ENCODE measurements at regions not wholly inside any gene's neighbourhood (a gene's known extent, or its start where the extent isn't known, plus 50 kb on each side); places are given as distances from the start of the nearest gene placed in this dataset.

- DNase-seq (ENCODE audit: low read depth), result no peak
Observed at GRCh38 chr21:35367553-35367952, 318.5 kb upstream of the RUNX1 start.

GRCh38 chr21:35366394-35367080 lies 317.4 kb upstream of the RUNX1 start:
- DNase-seq (ENCODE audit: low read depth), result no peak

GRCh38 chr21:35363458-35363857 lies 314.4 kb upstream of the RUNX1 start:
- no peak for DNase-seq (ENCODE audit: low read depth)

- no peak for DNase-seq (ENCODE audit: low read depth)
Observed at GRCh38 chr21:35361988-35362387, 312.9 kb upstream of the RUNX1 start.

- DNase-seq (ENCODE audit: low read depth), result no peak
Observed at GRCh38 chr21:35360870-35361570, 311.9 kb upstream of the RUNX1 start.

GRCh38 chr21:35359076-35359475 lies 310.0 kb upstream of the RUNX1 start:
- no peak for DNase-seq (ENCODE audit: low read depth)

- no peak for DNase-seq (ENCODE audit: low read depth)
Observed at GRCh38 chr21:35358008-35358407, 308.9 kb upstream of the RUNX1 start.

GRCh38 chr21:35357041-35357780 lies 308.1 kb upstream of the RUNX1 start:
- no peak for DNase-seq (ENCODE audit: low read depth)

- no peak for DNase-seq (ENCODE audit: low read depth)
Observed at GRCh38 chr21:35354078-35354477, 305.0 kb upstream of the RUNX1 start.

- no peak for DNase-seq (ENCODE audit: low read depth)
Observed at GRCh38 chr21:35352793-35353192, 303.7 kb upstream of the RUNX1 start.

GRCh38 chr21:35352066-35352770 lies 303.1 kb upstream of the RUNX1 start:
- DNase-seq (ENCODE audit: low read depth), result no peak

- no peak for DNase-seq (ENCODE audit: low read depth)
Observed at GRCh38 chr21:35351434-35351833, 302.3 kb upstream of the RUNX1 start.

- DNase-seq (ENCODE audit: low read depth), result no peak
Observed at GRCh38 chr21:35350965-35351364, 301.9 kb upstream of the RUNX1 start.

- DNase-seq (ENCODE audit: low read depth), result no peak
Observed at GRCh38 chr21:35349376-35350080, 300.4 kb upstream of the RUNX1 start.

GRCh38 chr21:35348686-35349085 lies 299.6 kb upstream of the RUNX1 start:
- no peak for DNase-seq (ENCODE audit: low read depth)

- DNase-seq (ENCODE audit: low read depth), result no peak
Observed at GRCh38 chr21:35346697-35347096, 297.6 kb upstream of the RUNX1 start.

GRCh38 chr21:35345954-35346353 lies 296.9 kb upstream of the RUNX1 start:
- no peak for DNase-seq (ENCODE audit: low read depth)

GRCh38 chr21:35344582-35344981 lies 295.5 kb upstream of the RUNX1 start:
- no peak for DNase-seq (ENCODE audit: low read depth)

- DNase-seq (ENCODE audit: low read depth), result no peak
Observed at GRCh38 chr21:35343046-35343819, 294.1 kb upstream of the RUNX1 start.

- DNase-seq (ENCODE audit: low read depth), result no peak
Observed at GRCh38 chr21:35342440-35342839, 293.3 kb upstream of the RUNX1 start.

- no peak for DNase-seq (ENCODE audit: low read depth)
Observed at GRCh38 chr21:35340273-35340672, 291.2 kb upstream of the RUNX1 start.
